Hepatocyte (in vitro differentiated cells): ENCODE measurements at regions not wholly inside any gene's neighbourhood (a gene's known extent, or its start where the extent isn't known, plus 50 kb on each side); places are given as distances from the start of the nearest gene placed in this dataset.

ENCODE experiments used
- EZH2 ChIP-seq: fragments of 200-600 bp; sonication (generic); IDR thresholded peaks from 2 replicates; pipeline ENCODE4 v1.6.1; 2016; ENCODE audit warnings: antibody characterized with exemption, mild to moderate bottlenecking, borderline replicate concordance
- EZH2phosphoT487 ChIP-seq: fragments of 200-600 bp; sonication (generic); IDR thresholded peaks from one replicate; pipeline ENCODE4 v1.6.1; 2018; ENCODE audit warnings: antibody characterized with exemption, mild to moderate bottlenecking, low read depth, moderate library complexity; ENCODE audit not compliant: unreplicated experiment, severe bottlenecking
- TF ChIP-seq, protein P1 (sequence below): fragments of 200-600 bp; sonication (generic); IDR thresholded peaks from 2 replicates; pipeline ENCODE4 v1.5.1; 2016; ENCODE audit warnings: antibody characterized with exemption, mild to moderate bottlenecking; ENCODE audit not compliant: poor library complexity

DNA sequence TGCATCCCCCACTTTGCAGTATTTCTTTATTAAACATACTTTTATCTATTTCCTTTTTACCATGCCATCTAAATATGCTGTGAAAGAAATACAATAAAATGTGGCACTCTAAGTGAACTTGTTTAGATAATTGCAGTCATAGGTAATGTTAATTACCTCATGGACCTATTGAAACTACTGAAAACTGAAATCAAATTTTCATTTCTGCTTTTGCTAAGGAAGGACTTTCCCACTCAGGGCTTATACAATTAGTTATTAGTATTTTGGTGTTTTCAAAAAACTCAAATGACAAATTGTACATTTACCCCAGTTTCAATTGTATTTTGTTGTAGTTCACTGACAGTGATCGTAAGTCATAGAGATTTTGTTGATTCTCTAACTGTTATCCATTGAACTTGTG is 88.4 kb downstream of the ID4 start:
- TF ChIP-seq, protein P1, sequence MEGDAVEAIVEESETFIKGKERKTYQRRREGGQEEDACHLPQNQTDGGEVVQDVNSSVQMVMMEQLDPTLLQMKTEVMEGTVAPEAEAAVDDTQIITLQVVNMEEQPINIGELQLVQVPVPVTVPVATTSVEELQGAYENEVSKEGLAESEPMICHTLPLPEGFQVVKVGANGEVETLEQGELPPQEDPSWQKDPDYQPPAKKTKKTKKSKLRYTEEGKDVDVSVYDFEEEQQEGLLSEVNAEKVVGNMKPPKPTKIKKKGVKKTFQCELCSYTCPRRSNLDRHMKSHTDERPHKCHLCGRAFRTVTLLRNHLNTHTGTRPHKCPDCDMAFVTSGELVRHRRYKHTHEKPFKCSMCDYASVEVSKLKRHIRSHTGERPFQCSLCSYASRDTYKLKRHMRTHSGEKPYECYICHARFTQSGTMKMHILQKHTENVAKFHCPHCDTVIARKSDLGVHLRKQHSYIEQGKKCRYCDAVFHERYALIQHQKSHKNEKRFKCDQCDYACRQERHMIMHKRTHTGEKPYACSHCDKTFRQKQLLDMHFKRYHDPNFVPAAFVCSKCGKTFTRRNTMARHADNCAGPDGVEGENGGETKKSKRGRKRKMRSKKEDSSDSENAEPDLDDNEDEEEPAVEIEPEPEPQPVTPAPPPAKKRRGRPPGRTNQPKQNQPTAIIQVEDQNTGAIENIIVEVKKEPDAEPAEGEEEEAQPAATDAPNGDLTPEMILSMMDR = no peak
- TF ChIP-seq EZH2phosphoT487 (no peak), EZH2 (no peak)
